Stimulated activated CD4-positive, alpha-beta T cell treated with anti-CD3 and anti-CD28 coated beads, Interleukin-1b, Interleukin-23, amount 100 ng/mL, for 24 hours (primary cell): ENCODE measurements at regions not wholly inside any gene's neighbourhood (a gene's known extent, or its start where the extent isn't known, plus 50 kb on each side); places are given as distances from the start of the nearest gene placed in this dataset.

Experiments used
- DNase-seq, 4 experiments: peaks; one replicate each; pipeline ENCODE4 v3.0.0-alpha.2; 2020; ENCODE audit warnings: low read depth in 4 of 4, low spot score in 1 of 4

- no peak for DNase-seq
Measured at GRCh38 chr12:74440469-74440868, 97.2 kb upstream of the ATXN7L3B start.

GRCh38 chr12:74441872-74442271 is 95.8 kb upstream of the ATXN7L3B start:
- DNase-seq, result no peak

GRCh38 chr12:74446466-74446865 is 91.2 kb upstream of the ATXN7L3B start:
- DNase-seq, result no peak

- DNase-seq, result no peak
Measured at GRCh38 chr12:74449872-74450271, 87.8 kb upstream of the ATXN7L3B start.

GRCh38 chr12:74454109-74454508 is 83.5 kb upstream of the ATXN7L3B start:
- no peak for DNase-seq

GRCh38 chr12:74455429-74455828 is 82.2 kb upstream of the ATXN7L3B start:
- DNase-seq, result no peak

- DNase-seq, result no peak
Measured at GRCh38 chr12:74456431-74456830, 81.2 kb upstream of the ATXN7L3B start.

GRCh38 chr12:74468401-74468800 is 69.2 kb upstream of the ATXN7L3B start:
- no peak for DNase-seq

GRCh38 chr12:74476234-74476633 is 61.4 kb upstream of the ATXN7L3B start:
- no peak for DNase-seq

GRCh38 chr12:74481078-74481477 is 56.6 kb upstream of the ATXN7L3B start:
- DNase-seq, result no peak

- no peak for DNase-seq
Measured at GRCh38 chr12:74482115-74482514, 55.5 kb upstream of the ATXN7L3B start.

- no peak for DNase-seq
Measured at GRCh38 chr12:74483057-74483456, 54.6 kb upstream of the ATXN7L3B start.
